Stimulated activated memory B cell treated with anti-CD40 and anti-IgM and Interleukin-4, amounts not matched to agents 10 μg/mL and 1 μg/mL and 100 μg/mL, for 72 hours (primary cell): ENCODE measurements at regions not wholly inside any gene's neighbourhood (a gene's known extent, or its start where the extent isn't known, plus 50 kb on each side); places are given as distances from the start of the nearest gene placed in this dataset.

Experiments
- ATAC-seq: fragments of 150-1000 bp; cut with Tn5 transposase; 2 replicates; pipeline ENCODE4 v1.10.0; 2021
- H3K27ac Mint-ChIP-seq: one replicate; pipeline ENCODE4 v1.8.0; 2022; ENCODE audit warnings: mild to moderate bottlenecking, mixed read lengths
- H3K27me3 Mint-ChIP-seq: one replicate; pipeline ENCODE4 v1.8.0; 2022; ENCODE audit warnings: mixed read lengths
- H3K36me3 Mint-ChIP-seq: one replicate; pipeline ENCODE4 v1.8.0; 2022; ENCODE audit warnings: mixed read lengths
- H3K4me1 Mint-ChIP-seq: one replicate; pipeline ENCODE4 v1.8.0; 2022; ENCODE audit warnings: mixed read lengths
- H3K4me3 Mint-ChIP-seq: one replicate; pipeline ENCODE4 v1.8.0; 2022; ENCODE audit warnings: mild to moderate bottlenecking, moderate library complexity, mixed read lengths
- H3K9me3 Mint-ChIP-seq: one replicate; pipeline ENCODE4 v1.8.0; 2022; ENCODE audit warnings: mixed read lengths

- peak overlapping the region; percentile 4 for H3K27ac Mint-ChIP-seq
- no peaks in the 10 kb centered on the region for H3K27me3 Mint-ChIP-seq
- no peaks in the 10 kb centered on the region for H3K9me3 Mint-ChIP-seq
- H3K36me3 Mint-ChIP-seq, result no peaks in the 10 kb centered on the region
- ATAC-seq, result no peak
- peaks cover 47% of the 10 kb centered on the region for H3K4me1 Mint-ChIP-seq
- H3K4me3 Mint-ChIP-seq, result no peak overlapping the region
Measured at GRCh38 chr22:22946131-22946530, 58.5 kb downstream of the IGLL5 start.

- Mint-ChIP-seq H3K27me3 (no peaks in the 10 kb centered on the region), H3K4me1 (peaks cover 39% of the 10 kb centered on the region), H3K4me3 (no peak overlapping the region), H3K27ac (no peak overlapping the region), H3K36me3 (no peaks in the 10 kb centered on the region), H3K9me3 (peaks cover 7% of the 10 kb centered on the region)
- no peak for ATAC-seq
Measured at GRCh38 chr22:22948651-22949571, 61.3 kb downstream of the IGLL5 start.

- Mint-ChIP-seq H3K9me3 (peaks cover 7% of the 10 kb centered on the region), H3K27me3 (no peaks in the 10 kb centered on the region)
Measured at GRCh38 chr22:22949953-22950352, 62.3 kb downstream of the IGLL5 start.

DNA sequence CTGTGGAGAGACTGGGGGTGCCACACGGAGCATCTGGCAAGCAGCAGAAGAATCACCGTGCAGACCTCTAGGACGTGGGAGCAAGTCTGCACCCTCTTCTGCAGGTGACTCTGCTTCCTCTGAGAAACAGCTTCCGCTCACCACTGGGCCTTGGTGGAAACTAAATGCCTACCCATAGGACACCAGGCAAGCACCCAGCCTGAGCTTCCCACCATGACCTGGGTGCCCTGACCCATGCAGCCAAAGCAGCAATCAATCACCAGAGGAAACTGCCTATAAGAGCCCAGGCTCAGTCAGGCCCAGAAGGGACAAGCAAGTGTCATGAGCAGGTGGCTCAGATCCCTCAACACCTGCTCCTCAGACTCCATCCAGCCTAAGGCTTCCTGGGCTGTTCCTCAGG, 63.4 kb downstream of the IGLL5 start:
- Mint-ChIP-seq H3K36me3 (no peaks in the 10 kb centered on the region), H3K27ac (no peak overlapping the region), H3K4me1 (peaks cover 45% of the 10 kb centered on the region), H3K27me3 (no peaks in the 10 kb centered on the region), H3K9me3 (peaks cover 7% of the 10 kb centered on the region), H3K4me3 (no peak overlapping the region)
- ATAC-seq, result no peak

More at GRCh38 chr22:22949953-22950352, 62.3 kb downstream of the IGLL5 start:
- H3K4me3 Mint-ChIP-seq, result no peak overlapping the region
- no peaks in the 10 kb centered on the region for H3K36me3 Mint-ChIP-seq
- ATAC-seq, result no peak
- H3K4me1 Mint-ChIP-seq, result peaks cover 42% of the 10 kb centered on the region
- peak overlapping the region; percentile 16 for H3K27ac Mint-ChIP-seq

DNA sequence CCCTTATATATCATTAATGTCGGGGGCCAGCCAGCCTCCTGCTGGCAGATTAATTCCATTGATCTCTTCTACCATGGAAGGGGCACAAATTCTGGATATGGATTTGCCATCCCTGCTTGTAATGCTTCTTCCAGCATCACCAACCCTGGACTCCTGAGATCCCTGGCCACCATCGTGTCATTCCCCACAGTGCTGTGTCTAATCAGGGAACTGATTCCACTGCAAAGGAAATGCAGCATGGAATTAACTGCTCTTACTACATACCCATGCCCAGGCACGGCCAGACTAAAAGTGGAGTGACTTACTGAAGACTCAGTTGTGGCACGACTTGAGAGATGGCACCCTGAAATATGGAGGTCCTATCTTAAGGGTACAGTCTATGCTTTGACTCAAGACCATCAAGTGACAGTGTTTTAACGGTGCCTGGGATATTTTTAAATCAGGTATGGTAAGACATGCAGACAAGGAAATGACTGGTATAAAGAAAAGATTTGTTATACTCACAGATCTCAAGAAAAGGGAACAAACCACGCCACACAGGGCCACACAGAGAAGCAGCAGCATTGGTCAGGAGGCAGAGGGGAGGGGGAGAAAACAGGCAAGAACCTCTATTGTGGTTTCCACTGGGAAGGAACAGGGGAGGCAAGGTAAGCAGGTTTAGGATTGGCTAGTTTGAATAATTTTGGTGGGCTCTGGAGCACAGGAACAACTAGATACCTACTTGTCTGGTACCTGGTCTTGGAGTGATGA, 65.1 kb downstream of the IGLL5 start:
- no peak for ATAC-seq
- Mint-ChIP-seq H3K4me3 (no peak overlapping the region), H3K27me3 (no peaks in the 10 kb centered on the region), H3K27ac (peak overlapping the region; percentile 10), H3K4me1 (peaks cover 35% of the 10 kb centered on the region), H3K9me3 (peaks cover 7% of the 10 kb centered on the region), H3K36me3 (no peaks in the 10 kb centered on the region)

GRCh38 chr22:22953791-22954190, 66.2 kb downstream of the IGLL5 start:
- Mint-ChIP-seq H3K27ac (peak overlapping the region; percentile 10), H3K4me3 (no peak overlapping the region), H3K4me1 (peaks cover 35% of the 10 kb centered on the region), H3K9me3 (peaks cover 7% of the 10 kb centered on the region), H3K36me3 (no peaks in the 10 kb centered on the region), H3K27me3 (no peaks in the 10 kb centered on the region)
- ATAC-seq, result no peak

- no peak overlapping the region for H3K27ac Mint-ChIP-seq
- peaks cover 35% of the 10 kb centered on the region for H3K4me1 Mint-ChIP-seq
- no peak overlapping the region for H3K4me3 Mint-ChIP-seq
- H3K36me3 Mint-ChIP-seq, result no peaks in the 10 kb centered on the region
- ATAC-seq, result peak; percentile 63
- no peaks in the 10 kb centered on the region for H3K27me3 Mint-ChIP-seq
- peaks cover 7% of the 10 kb centered on the region for H3K9me3 Mint-ChIP-seq
Measured at GRCh38 chr22:22954656-22955055, 67.0 kb downstream of the IGLL5 start.

DNA sequence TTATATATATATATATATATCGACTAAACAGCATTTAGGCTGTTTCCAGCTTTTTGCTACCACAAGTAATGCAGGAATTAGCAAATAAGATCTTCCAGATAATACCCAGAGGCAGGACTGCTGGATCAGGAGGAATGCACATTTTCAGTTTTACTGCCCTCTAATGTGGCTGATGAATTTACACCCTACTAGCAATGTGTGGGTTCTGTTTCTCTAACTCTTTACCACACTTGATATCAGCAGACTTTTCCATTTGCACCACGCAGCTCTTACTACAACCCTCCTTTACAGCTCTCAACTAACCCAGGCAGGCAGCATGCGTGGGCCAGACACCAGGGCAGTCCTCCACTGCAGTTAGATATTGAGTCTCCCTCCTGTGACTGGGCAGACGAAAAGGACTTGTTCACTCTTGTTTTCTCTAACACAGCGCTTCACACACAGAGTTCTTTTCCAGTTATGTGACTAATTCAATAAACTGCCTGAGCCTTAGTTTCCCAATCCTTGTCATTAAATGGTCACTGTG, 67.7 kb downstream of the IGLL5 start:
- ATAC-seq, result no peak
- no peaks in the 10 kb centered on the region for H3K27me3 Mint-ChIP-seq
- H3K4me1 Mint-ChIP-seq, result peaks cover 35% of the 10 kb centered on the region
- H3K4me3 Mint-ChIP-seq, result no peak overlapping the region
- H3K27ac Mint-ChIP-seq, result no peak overlapping the region
- H3K9me3 Mint-ChIP-seq, result peaks cover 7% of the 10 kb centered on the region
- H3K36me3 Mint-ChIP-seq, result no peaks in the 10 kb centered on the region

DNA sequence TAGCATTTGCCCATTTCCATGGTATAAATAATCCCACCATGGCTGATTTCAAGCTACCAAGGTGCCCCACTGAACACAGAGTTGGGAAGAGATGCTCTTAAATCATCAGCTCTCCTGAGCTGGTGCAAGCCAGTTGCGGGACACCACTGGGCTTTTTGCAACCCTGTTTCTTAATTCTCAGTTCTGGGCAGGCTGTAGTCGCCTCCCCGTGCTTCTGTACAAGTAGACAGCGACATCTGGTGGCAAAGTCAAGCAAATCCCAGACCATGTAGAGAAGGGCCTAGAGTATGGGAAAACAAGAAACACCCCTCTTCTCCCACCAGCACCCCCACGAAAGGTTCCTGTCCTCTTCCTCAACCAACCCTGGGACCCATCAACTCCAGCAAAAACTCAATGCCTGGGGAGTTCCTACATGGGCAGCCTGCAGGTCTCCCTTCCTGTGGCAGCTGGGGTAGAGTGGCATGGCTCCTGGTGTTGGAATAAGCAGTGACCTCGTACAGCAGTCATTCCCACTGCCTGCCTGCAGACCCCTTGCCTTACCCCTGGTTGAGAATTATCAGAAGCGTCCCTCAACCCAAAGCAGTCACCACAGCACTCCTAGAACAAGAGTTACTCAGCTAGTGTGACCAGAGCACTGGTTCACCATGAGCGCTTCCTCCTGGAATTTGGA, 68.4 kb downstream of the IGLL5 start:
- Mint-ChIP-seq H3K4me3 (no peak overlapping the region), H3K9me3 (peaks cover 7% of the 10 kb centered on the region), H3K27ac (no peak overlapping the region), H3K27me3 (no peaks in the 10 kb centered on the region), H3K4me1 (peaks cover 35% of the 10 kb centered on the region), H3K36me3 (peaks cover 5% of the 10 kb centered on the region)
- peak; percentile 83 for ATAC-seq

DNA sequence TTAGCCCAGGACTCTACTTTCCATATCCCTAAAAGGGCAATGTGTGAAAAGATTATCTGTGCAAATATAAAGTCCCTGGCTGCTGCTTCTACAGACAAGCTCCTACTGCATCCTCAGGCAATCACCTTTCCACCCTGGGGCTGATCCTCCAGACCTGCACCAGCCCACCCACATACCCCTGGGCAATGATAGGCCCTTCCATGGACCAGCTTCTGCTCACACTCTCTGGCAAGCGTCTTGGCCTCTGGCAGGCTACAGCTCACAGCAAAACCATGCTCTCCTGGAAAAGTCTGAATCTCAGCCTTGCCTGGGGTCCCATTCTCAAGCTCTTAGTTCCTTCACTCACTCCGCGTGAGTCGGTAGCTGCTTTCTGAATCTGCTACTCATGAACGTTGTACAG, 69.5 kb downstream of the IGLL5 start:
- Mint-ChIP-seq H3K27me3 (no peaks in the 10 kb centered on the region), H3K27ac (no peak overlapping the region), H3K4me1 (peaks cover 28% of the 10 kb centered on the region), H3K4me3 (no peak overlapping the region), H3K36me3 (peaks cover 15% of the 10 kb centered on the region), H3K9me3 (peaks cover 10% of the 10 kb centered on the region)
- ATAC-seq, result no peak

DNA sequence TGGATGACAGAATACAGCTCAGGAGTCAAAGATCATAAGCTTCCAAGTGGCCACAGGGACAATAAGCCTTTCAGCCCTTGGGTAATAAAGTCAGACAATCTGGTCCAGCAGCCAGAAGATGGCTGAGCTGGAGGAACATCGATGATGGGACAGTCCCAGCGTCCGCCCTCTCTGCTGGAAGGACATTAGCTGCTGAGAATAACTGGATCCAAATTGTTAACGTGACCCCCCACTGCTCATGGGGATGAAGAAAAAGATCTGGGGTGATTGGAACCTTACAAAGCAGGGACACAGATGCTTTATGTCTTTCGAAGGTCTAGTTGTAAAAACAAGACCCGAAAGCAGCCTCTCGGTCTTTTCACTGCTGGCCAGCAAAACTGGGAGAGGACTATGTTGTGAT, 71.0 kb downstream of the IGLL5 start:
- Mint-ChIP-seq H3K27me3 (no peaks in the 10 kb centered on the region), H3K4me1 (peaks cover 19% of the 10 kb centered on the region), H3K4me3 (no peak overlapping the region), H3K9me3 (peaks cover 13% of the 10 kb centered on the region), H3K27ac (no peak overlapping the region), H3K36me3 (peaks cover 15% of the 10 kb centered on the region)
- no peak for ATAC-seq

DNA sequence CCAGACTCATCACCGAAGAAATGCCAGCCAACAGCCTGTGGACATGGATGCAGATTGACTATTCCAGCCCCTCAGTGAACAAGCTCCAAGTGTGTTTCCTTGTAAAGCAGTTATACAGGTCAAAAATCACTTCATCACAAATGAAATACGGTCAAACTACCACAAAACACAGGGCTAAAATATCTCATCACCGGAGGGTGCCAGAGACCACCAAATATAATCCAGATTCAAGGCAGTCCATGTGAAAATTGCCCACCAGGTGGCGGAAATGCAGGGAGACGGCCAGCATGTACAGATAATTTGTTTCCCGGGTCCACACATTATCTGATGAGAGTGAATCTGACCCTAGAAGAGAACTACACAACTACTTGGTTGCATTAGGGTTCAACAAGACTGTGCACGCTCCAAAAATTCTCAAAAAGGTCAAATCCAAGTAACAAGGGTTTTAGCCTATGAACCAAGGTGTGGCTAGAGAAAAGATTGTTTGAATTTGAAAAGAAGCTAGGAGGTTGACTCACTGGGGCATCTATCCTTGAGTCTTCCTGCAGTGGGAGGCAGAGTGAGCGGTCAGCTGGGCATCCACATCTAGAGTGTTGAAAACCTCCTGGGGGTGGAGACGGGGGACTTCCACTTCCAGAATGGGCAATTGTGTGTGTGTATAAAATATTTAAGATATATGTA, 71.7 kb downstream of the IGLL5 start:
- no peak overlapping the region for H3K4me3 Mint-ChIP-seq
- H3K27ac Mint-ChIP-seq, result no peak overlapping the region
- H3K36me3 Mint-ChIP-seq, result peaks cover 15% of the 10 kb centered on the region
- H3K4me1 Mint-ChIP-seq, result peaks cover 12% of the 10 kb centered on the region
- peaks cover 13% of the 10 kb centered on the region for H3K9me3 Mint-ChIP-seq
- ATAC-seq, result peak; percentile 77
- no peaks in the 10 kb centered on the region for H3K27me3 Mint-ChIP-seq

GRCh38 chr22:22960307-22960706, 72.7 kb downstream of the IGLL5 start:
- Mint-ChIP-seq H3K36me3 (peaks cover 15% of the 10 kb centered on the region), H3K4me3 (no peak overlapping the region), H3K27ac (no peak overlapping the region), H3K27me3 (no peaks in the 10 kb centered on the region), H3K9me3 (peaks cover 13% of the 10 kb centered on the region), H3K4me1 (peaks cover 5% of the 10 kb centered on the region)
- no peak for ATAC-seq

- ATAC-seq, result no peak
- Mint-ChIP-seq H3K27ac (no peak overlapping the region), H3K4me1 (no peaks in the 10 kb centered on the region), H3K27me3 (no peaks in the 10 kb centered on the region), H3K36me3 (peaks cover 15% of the 10 kb centered on the region), H3K9me3 (peaks cover 13% of the 10 kb centered on the region), H3K4me3 (no peak overlapping the region)
Measured at GRCh38 chr22:22961574-22961973, 74.0 kb downstream of the IGLL5 start.

- Mint-ChIP-seq H3K4me3 (no peak overlapping the region), H3K27ac (no peak overlapping the region), H3K9me3 (peaks cover 1% of the 10 kb centered on the region), H3K4me1 (peaks cover 12% of the 10 kb centered on the region), H3K36me3 (no peaks in the 10 kb centered on the region), H3K27me3 (peaks cover 43% of the 10 kb centered on the region)
- ATAC-seq, result no peak
Measured at GRCh38 chr22:22968366-22968765, 80.8 kb downstream of the IGLL5 start.
